ENCODE measurements at regions not wholly inside any gene's neighbourhood (a gene's known extent, or its start where the extent isn't known, plus 50 kb on each side); places are given as distances from the start of the nearest gene placed in this dataset.

- TF ChIP-seq CTCF (conservative IDR thresholded peaks at IDR 0.05; ENCODE audit: low read depth, low read length) (no peak), EZH2 (IDR thresholded peaks at IDR 0.05; ENCODE audit: low read length, unreplicated experiment) (no peak), EZH2phosphoT487 (IDR thresholded peaks at IDR 0.05; ENCODE audit: borderline replicate concordance, low read length) (no peak)
Observed at GRCh38 chr6:122116835-122117627, 282.4 kb upstream of the HSF2 start.

All from PC-3 (cell line).